ENCODE measurements at regions not wholly inside any gene's neighbourhood (a gene's known extent, or its start where the extent isn't known, plus 50 kb on each side); places are given as distances from the start of the nearest gene placed in this dataset.

DNA sequence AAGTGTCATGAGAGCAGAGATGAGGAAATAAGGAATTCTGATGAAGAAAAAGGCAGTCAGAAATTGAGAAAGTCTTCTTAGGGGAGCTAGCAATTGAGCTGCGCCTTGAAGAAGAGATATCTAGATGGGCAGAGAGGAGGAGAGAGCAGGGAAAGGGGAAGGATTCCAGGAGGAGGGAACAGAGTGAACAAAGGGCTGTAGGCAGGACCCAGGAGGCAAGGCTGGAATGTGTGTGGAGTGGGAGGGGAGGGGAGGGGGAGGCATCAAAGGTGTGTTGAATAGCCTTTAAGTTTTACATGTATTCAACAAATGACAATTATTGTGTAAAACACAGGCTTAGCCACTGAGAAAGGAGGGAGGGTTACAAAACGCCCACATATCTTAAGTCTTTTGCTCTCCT is 164.5 kb downstream of the TDRD15 start:
- no peak for DNase-seq

DNA sequence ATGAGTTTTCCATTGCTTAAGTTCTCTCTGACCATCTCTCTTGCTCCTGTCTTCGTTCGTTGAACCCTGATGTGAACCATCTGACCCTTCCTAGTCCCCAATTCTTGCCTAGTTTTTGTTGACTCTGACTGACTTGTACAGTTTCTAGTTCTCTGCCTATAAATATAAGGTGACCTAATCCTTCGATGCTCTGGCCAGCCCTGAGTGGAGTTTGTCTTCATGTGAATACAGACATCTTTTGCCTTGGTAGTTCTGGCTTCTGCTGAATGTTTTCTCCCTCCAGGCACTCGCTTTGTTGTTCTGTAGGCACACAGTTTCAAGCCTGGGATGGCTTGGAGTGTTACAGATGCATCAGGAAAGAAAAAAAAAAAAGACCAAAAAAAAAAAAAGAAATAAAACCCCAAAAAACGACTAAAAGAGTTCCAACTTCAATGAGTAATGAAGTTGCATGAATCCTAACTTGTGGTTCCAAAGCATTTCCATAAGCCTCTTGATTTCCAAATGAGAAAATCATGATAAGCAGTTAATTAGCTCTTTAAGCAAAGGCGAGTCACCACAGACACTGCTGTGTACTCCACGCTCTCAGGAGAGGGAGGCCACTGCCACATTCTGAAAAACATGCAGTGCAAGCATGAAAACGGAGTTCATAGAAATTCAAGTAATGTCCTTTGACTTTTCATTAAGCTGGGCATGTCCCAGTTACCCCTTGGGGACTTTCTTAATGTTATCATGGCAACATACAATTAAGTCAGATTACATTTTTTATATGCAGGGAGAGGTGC is 165.2 kb downstream of the TDRD15 start:
- DNase-seq: no peak

DNA sequence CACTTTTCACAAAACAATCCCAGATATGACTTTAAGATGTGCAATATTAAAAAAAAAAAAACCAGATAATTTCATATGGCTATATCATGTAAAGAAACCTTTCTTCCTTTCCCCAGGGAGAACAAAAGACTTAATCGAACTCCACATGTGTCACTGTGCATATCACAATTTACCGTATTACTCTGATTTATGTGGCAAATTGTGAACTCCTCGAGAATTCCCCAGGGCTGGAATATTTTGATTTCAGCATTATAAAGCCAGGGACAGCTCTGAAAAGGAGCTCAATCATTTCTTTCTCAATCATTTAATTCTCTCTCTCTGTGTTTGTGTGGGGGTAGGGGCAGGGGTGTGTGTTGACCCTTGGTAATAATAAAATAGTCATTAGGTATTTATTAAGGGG is 165.8 kb downstream of the TDRD15 start:
- no peak for DNase-seq

DNA sequence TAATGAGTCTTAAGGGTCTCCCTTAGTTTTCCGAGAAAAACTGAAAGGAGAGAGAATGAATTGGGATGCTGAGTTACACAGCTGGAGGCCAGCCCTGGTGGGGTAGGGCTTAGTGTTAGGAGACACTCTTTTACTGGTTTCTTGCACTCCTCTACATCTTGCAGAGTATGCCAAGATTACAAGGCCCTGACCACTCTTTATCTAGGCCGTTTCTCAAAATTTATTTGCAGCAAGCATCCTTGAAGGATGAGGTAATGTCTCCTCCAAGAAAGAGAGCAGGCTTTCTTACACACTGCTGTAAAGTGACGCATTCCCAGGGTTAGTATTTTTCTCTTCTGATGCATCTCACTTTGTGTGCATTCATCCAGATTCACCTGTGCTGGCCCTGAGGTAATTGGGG is 166.2 kb downstream of the TDRD15 start:
- DNase-seq: no peak

DNA sequence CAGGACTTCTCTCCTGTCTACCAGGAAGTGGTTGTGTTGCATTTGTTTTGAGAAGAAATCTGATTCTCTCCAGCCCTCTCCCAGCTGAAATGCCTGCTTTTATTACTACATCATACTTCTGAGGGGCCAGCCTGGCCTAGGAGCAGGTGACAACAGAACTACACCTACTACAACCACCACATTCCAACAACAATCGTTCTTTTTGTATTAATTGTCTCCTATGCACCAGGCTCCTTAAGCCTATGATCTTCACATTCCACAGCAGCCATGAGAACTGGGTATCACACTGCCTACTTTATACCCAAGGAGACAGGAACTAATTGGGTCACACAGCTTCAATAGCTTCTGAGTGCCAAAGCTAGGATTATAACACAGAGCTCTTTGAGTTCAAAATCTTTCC is 167.7 kb downstream of the TDRD15 start:
- DNase-seq: no peak

DNA sequence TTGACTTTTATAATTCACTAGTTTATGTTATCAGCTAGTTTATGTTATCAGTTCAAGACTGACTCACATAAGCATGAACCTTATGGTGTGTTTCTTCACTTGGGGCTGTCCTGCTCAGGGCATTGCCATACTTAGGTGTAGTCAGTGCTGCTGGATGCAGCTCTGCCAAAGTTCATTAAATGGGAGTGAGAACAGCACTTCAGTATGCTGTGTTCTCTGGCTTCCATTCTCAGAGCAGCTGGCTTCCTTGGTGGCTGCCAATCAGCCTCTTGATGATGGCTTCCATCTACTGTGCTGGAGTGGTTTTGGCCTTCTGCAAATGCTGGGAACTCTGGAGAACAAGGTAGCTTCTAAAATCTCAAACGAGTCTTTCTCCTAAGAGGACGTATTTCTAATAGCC is 170.7 kb downstream of the TDRD15 start:
- no peak for DNase-seq

DNA sequence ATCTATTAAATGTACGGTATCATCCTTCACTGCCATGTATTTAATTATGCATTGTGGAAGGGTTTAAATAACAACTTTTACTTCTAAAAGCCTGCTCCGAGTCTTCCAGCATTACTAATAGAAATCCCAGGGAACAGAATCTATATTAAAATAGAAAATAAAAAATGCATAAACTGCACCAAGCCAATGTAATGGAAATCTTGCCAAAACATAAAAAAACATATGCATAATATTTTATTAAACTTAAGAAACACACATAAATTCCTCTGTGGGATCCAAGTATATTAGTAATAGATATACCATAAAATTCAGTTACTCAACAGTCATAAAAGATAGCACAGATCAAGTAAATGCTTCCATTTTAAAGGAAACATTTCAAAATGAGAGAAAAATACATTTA is 175.6 kb downstream of the TDRD15 start:
- no peak for DNase-seq

DNA sequence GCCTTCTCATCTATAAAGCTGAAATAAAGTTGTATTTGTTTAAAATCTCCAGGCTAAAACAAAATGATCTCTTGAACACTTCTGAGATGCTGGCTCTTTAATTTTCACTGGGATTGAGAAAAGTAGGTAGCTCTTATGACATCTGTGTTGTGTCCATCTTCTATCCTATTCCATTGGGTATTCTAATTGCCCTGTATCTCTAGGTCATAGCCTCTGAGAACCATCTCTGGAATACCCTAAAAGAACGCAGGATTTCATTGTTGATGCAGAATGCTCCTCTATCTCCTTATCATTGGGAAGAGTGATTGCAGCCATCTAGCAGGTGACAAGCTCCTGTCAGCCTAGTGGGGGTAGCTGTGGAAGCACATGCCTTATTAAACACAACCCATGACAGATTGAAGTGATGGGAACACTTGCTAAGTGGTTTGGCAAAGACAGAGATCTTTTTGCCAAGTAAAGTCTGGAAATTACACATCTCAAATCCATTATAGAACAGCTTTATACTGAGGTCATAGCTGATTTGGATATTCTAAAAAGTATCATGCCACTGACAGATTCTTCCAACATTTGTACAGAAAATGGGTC is 178.2 kb downstream of the TDRD15 start:
- no peak for DNase-seq

DNA sequence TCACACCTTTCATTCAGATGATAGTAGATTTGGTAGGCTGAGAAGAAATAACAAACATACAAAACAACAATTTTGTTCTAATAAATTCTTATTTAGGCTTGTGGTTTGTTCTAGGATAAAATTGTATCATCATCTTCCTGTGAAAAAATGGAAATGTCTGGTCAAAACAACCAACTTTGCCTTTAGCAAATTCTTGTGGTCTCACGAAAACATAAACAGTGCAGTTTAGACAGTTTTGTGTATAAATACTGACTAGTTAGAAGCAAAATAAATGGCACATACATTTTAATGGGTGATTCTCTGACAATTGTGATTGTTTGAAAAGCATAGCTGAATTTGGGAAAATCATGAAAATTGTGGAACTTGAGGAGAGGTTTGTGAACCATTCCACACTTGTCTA is 180.1 kb downstream of the TDRD15 start:
- no peak for DNase-seq

DNA sequence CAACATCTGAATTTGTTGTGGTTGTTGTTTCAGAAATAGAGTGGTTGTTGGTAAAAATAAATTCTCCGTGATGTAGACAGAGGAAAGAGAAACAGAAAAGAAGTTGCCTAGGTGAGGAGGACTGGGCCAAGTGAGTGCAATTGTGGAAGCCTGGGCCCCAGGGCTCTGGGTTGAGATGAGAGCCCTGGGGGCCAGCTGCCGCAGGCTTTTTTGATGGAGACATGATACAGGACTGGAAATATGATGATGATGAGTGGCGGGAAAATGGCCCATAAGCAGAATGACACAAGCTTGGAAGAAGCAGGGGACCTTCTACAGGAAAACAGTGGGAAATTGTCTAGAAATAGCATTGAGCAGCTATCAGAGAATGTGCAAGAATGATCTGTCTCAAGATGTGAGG is 181.8 kb downstream of the TDRD15 start:
- no peak for DNase-seq

DNA sequence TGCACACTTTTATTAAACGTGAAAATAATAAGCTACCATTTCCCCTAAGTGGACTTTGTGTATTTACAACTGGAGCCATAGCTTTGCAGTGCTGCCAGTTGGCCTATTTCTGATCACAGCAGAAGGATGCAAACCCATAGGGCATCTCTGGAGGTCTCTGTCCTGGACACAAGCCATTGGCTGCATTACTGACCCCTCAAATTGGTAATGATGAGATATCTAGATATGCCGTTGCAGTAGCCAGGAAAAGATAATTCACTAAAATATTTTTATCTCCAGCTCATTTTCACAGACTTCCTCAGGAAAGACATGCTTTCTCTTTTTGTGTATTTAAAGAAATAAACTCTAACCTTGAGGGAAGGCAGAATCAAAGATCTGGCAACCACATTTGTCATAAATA is 182.5 kb downstream of the TDRD15 start:
- DNase-seq: no peak

DNA sequence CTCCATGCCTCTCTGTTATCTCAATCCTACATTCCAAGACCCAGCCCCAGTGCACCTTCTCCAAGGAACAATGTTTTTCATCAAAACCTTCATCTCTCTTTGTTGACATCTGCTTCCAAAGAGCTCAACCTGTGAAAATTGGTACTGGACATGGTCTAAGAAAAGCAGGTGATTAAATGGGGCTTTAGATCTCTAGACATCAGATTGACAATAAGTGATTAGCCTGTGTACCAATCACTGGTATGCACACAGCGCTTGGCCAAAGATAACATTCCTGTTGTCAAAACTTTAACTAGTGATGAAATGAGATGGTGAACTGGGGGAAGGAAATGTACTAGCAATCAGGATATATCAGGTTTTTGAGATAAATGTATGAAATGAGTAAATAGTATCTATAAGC is 183.3 kb downstream of the TDRD15 start:
- DNase-seq: no peak

DNA sequence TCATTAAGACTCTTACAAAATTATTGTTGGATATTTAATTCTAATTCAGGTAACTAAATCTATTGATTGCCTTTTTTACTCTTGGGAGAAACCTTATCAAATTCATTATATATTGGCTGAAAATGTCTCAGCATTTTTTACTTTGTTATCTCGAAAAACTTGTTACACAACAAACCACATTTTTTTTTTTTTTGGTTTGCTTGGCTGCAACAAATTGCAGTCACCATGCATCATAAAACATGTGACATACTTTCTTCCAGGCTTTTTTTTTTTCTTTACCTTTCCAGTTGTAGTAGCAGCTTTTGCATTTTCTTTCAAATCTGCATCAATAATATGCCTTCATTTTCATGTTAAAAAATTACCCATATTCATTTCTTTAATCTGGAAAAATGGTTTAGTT is 186.7 kb downstream of the TDRD15 start:
- no peak for DNase-seq

DNA sequence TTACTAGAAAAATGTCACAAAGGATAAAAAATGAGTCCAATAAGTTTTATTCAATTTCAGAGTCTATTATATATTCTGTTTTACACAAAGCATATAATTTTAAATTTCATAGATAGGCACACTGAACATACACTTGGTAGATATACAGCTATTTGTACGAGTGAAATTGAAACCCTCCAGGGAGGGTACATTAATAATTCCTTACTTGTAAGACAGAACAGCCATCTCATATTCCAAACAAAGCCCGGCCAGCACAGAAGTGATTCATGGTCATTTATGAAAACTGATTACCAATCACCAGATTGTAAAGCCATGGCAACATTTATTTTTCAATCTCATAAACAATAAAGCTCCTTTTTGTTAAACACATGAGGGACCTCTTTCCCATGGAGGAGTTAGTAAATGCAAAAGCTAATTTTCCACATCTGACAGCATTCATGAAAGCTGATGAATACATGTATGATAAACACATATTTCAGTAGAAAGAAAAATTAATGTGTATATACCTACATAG is 190.6 kb downstream of the TDRD15 start:
- no peak for DNase-seq

DNA sequence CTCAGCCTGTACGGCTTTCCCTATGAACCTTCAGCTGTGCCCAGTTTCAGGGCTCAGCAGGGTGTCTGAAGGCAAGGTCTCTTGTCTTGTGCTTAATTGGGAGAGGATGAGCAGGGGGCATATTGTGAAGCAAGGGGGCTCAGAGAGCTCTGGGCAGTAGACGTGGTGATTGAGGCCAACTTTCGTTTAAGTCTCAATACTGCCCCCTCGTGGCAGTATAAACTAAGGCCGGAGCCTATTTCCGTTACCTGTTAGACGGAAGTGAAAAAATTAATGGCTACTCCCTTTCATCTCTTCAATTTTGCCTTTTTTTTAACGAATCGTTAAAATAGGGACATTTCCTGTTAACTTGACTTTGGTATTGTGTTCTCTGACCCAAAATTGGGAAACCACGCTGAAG is 193.4 kb downstream of the TDRD15 start:
- no peak for DNase-seq

DNA sequence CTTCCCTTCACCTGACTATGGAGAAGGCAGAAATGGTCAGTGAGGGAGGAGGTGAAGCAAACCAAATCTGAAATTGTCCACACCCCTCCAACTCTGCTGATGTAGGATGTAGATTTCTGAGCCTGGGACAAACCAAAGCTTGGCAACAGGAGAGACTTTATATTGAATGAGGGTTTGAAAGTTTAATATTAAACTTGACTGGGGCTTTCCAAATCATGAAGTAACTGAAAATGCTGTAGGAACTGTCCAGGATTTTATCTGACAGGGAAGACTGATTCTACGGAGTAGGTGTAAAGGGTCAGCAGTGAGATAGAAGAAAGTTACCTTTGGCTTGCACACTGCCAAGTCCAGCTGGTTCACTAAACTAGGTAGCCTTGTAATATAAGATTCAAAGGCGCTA is 194.5 kb downstream of the TDRD15 start:
- no peak for DNase-seq

DNA sequence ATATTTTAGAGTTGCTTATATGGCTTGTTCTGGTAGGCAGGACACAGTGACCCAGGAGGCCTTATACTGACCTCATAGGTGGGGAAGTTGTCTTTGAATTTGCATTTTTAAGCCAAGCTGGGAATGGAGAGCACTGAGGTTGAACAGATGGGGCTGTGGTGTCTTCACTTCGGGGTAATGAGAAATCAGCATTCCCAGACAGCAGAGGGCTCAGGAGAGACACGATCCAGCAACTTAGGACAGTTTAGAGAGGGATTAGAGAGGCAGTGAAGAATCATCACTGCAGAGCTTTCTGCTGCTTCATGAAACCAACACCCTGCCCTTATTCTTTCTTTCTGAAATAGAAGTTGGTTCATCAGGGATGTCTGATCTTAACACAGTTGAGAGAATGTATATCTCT is 202.4 kb downstream of the TDRD15 start:
- no peak for DNase-seq

DNA sequence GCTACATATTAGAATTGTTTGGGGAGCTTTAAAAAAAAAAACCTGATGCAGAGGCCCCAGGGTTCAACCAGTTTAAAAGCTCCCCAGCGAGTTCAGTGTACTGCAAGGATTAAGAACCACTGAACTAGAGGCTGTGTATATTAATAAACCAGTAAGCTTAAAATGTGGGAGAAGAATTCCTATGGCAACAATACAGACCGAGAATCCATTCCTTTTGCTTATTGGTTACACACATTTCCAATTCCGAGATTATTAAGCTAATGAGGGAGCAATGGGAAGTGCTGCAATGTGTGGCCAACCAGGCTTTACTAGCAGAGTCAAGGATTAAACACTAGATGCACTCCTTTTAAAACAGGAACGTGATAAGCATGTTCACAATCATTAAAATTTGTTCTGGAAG is 204.4 kb downstream of the TDRD15 start:
- DNase-seq: no peak

DNA sequence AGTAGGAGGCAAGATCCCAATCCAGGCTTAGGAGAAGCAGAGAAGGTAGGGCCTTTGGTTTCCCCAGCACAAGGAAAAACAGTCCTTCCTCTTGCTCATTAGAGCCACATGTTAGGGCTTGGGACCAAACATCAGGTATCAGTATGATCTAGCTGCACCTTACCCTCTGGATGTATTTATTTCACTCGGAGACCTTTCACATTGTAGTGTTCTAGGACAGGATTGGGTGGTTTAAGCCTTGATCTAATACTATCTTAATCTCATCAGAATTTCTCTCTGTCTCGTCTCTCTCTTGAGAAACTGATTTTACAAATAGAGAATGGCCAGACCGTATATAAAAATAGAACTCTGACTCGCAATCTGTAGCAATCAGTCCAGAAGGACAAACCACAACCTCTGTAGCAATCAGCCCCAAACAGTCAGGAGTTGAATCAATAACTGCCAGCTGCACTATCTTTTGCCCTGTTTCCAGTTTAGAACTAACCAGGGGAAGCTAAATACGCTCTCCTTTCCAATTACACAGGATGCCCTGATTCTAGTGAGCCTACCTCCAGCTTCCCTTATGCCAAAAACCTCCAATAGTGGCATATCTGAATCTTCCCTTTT is 207.1 kb downstream of the TDRD15 start:
- no peak for DNase-seq

DNA sequence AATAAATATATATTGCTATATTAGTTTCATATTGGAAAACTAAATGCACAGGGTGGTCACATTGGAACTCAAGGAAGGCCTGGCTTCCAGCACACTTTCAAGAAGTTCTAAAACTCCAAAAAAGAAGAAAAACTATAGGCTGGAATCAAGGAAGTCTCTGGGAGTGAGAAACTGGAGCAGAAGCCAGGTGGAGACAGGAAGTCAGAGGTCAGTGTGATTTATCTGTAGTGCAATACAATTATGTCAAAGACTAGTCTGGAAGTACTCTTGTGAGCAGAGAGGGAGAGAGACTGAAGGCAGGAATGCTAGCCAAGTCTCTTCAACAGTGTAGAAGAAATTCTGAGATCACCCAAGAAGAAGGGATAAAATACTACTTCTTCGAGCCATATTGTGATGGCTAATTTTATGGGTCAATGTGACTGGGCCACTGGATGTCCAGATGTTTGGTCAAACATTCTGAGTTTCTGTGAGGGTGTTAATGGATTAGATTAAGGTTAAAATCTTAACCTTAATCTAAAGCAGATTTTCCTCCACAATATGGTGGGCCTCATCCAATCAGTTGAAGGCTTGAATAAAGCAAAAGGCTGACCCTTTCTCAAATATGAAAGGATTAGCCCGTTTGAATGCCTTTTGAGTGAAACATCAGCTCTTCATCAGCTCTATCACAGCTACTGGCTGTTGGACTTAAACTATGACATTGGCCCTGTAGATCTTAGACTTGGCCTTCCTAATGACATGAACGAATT is 208.0 kb downstream of the TDRD15 start:
- DNase-seq: no peak

DNA sequence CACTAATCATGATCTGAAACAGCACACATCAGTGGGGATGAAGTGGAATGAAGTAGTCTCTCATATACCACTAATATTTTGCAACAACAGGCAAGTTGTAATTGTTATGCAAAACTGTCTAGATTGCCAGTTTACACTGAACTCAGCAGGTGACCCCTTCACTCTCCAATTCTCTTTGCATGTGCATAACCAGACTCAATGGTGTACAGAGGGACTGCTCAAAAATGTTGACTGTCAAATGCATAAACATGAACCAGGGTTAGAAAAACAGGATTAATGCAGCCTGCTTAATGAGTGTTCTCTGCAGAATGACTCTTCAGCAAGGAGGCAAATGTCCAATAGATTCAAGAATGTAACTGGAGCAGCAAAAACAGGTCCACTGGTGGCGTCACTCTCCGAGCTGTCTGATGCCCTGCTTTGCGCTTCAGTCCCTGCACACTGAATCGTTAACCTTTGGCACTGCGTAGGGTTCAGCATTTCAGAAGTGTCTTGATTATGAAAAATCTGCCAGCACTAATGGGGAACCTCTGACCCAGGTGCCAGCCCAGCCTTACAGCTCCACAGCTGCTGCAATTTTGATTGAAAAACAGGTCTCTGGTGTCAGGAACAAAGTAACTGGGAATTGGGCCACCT is 209.3 kb downstream of the TDRD15 start:
- no peak for DNase-seq

DNA sequence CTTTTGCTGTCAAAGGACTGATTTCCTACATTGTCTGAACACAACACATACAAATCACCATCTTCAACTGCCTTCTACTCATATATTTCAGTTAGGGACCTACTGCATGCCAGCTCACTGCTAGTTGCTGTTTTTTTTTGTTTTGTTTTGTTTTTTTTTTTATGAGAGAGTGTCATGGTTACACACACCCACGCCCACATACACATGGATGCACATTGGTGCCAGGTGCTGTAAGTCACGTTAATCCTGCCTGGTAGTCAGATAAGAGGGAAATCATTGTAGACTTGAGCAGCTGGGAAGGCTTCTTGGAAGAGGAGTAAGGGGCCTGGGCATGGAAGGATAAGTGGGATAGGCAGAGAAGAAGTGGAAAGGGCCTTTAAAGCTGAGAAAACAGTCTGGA is 209.9 kb downstream of the TDRD15 start:
- DNase-seq: no peak

DNA sequence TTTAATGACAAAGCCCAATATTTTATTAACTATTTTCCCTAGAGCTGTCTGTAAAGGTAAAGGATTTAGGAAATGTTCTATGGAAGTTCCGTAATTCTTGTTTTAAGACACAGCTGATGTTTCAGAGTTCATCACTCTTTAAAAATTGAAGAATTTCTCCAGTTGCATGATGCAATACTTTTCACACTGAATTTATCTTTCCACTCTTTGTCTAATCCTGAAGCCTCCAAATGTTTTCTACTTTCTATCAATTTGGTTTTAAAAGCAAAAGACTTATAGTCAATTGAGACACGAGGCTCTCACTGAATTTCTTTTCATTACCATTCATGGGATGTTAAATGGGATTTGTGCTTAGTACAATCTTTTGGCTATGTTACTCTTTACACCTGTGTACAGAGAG is 223.2 kb downstream of the TDRD15 start:
- no peak for DNase-seq

All from femur (tissue), 1 donor.